Heart right ventricle (tissue), 16 donors: ENCODE measurements at regions not wholly inside any gene's neighbourhood (a gene's known extent, or its start where the extent isn't known, plus 50 kb on each side); places are given as distances from the start of the nearest gene placed in this dataset.

Source experiments
- ATAC-seq, 8 donors: fragments of 200-7000 bp; cut with Tn5 transposase; one replicate each; pipeline ENCODE4 v1.9.1; 2020; ENCODE audit warnings: mild to moderate bottlenecking in 8 of 8, moderate library complexity in 8 of 8, moderate number of reproducible peaks in 1 of 8
- DNase-seq, 2 donors: peaks; one replicate each; pipeline ENCODE4 v3.0.0-alpha.2; 2020
- H3K27ac ChIP-seq, 10 donors: fragments of 200-600 bp; sonication (generic) in 2 of 10; one replicate each; pipeline versions ENCODE4 v1.5.0 to v1.8.0; 2020 to 2022; ENCODE audit warnings: mild to moderate bottlenecking in 3 of 10
- H3K27me3 ChIP-seq, 7 donors: fragments of 200-600 bp; one replicate each; pipeline ENCODE4 v1.8.0; 2021 to 2022; ENCODE audit warnings: mild to moderate bottlenecking in 2 of 7
- H3K36me3 ChIP-seq, 9 donors: fragments of 200-600 bp; sonication (generic) in 1 of 9; one replicate each; pipeline versions ENCODE4 v1.5.0 to v1.8.0; 2020 to 2022; ENCODE audit warnings: mild to moderate bottlenecking in 2 of 9
- H3K4me1 ChIP-seq, 9 donors: fragments of 200-600 bp; sonication (generic) in 1 of 9; one replicate each; pipeline versions ENCODE4 v1.5.0 to v1.8.0; 2020 to 2022; ENCODE audit warnings: mild to moderate bottlenecking in 4 of 9
- H3K4me3 ChIP-seq, 10 donors: fragments of 200-600 bp; sonication (generic) in 2 of 10; one replicate each; pipeline versions ENCODE4 v1.5.0 to v1.8.0; 2020 to 2022; ENCODE audit warnings: mild to moderate bottlenecking in 7 of 10, moderate library complexity in 2 of 10
- H3K9me3 ChIP-seq, 11 donors: fragments of 200-600 bp in 10 of 11; sonication (generic) in 2 of 11; one replicate each; pipeline versions ENCODE4 v1.5.0 to v1.8.0; 2013 to 2022; ENCODE audit warnings: mild to moderate bottlenecking in 2 of 11, control low read depth in 1 of 11, moderate library complexity in 1 of 11
- WGBS, 2 donors: extraction: QIAGEN DNeasy Blood & Tissue Kit; methylation state at CpG; one replicate each; pipeline ENCODE4 v1.1.7; 2013; ENCODE audit warnings: inconsistent platforms in 1 of 2; 5-methylcytosine and 5-hydroxymethylcytosine counted together
- intact Hi-C, 10 donors: fragments of 100-400 bp; cut with DNase I; formaldehyde crosslinking; loops; one replicate each; pipeline versions ENCODE4 v1.11.1 to v1.14.2; 2022
- TF ChIP-seq, protein P1 (sequence below), 9 donors: fragments of 200-600 bp; sonication (generic) in 2 of 9; IDR thresholded peaks; one replicate each; pipeline versions ENCODE4 v1.5.0 to v1.8.0; 2021 to 2022; ENCODE audit warnings: antibody characterized with exemption in 9 of 9, mild to moderate bottlenecking in 5 of 9, moderate library complexity in 1 of 9
- donor health status: Arrhythmogenic right ventricular cardiomyopathy.
- donor health status: ischemic (EF 13 %, LVEDD 7.1; RV severe dilation, severe dysfunction).
- donor health status: healthy with polysubstance abuse.
- donor health status: DM: no; HTN: yes; CAD: no.
- donor health status: DM: no; HTN: no; CAD: no.
- donor health status: ischemic (EF 25% LVEDD 6.9; RV normal size, moderate dysfunction).
- donor health status: ischemic (EF 25% LVEDD 5.7; RV mildly dilated, moderate dysfunction).
- donor health status: healthy.
- donor health status: DM: yes; HTN: yes; CAD: no.
- donor health status: Ischemic cardiomyopathy.
- donor health status: ischemic (EF 35%, LVEDD 5.7; RV mildly dilated, moderate dysfunction).
- donor health status: nonischemic (EF 11% LVEDD 7.7; RV severe dilation, severe dysfunction).
- donor health status: DM: yes; HTN: yes; CAD: no.
- donor health status: PGD.
- donor health status: ischemic (EF 29% LVEDD 5.4; RV normal size, mild dysfunction).
- donor health status: nonischemic (EF 23%, LVEDD 6.1; RV moderate dilation, normal function).

DNA sequence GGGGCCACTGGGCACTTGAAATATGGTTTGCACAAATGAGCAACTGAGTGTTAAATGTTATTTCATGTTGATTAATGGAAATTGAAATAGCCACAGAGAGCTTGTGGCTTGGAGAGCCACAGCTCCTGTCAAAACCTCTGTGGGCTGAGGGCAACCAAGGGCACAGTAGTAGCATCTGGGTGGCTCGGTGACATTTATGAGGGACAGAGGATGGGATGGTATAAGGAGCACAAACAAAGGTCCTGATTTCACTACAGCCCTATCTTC lies 215.9 kb downstream of the SOX9 start:
- Histone ChIP-seq H3K4me1 (peaks cover 0 to 23% (median 17%) of the 10 kb centered on the region in 9 donors), H3K27ac (no peak overlapping the region), H3K36me3 (no peaks in the 10 kb centered on the region), H3K4me3 (no peak overlapping the region), H3K27me3 (peaks cover 0 to 52% (median 18%) of the 10 kb centered on the region in 7 donors), H3K9me3 (no peaks in the 10 kb centered on the region)
- ATAC-seq (no peak), DNase-seq (no peak)
- intact Hi-C loops, result loop anchor here in 1 of 10 donors (5.0 kb wide), 1 partner anchor 41 kb away; no protein-coding TSS in a partner anchor
- 91 to 92% methylated on average over 1 of the region's 1 CpG for WGBS, 2 donors
- TF ChIP-seq, protein P1, sequence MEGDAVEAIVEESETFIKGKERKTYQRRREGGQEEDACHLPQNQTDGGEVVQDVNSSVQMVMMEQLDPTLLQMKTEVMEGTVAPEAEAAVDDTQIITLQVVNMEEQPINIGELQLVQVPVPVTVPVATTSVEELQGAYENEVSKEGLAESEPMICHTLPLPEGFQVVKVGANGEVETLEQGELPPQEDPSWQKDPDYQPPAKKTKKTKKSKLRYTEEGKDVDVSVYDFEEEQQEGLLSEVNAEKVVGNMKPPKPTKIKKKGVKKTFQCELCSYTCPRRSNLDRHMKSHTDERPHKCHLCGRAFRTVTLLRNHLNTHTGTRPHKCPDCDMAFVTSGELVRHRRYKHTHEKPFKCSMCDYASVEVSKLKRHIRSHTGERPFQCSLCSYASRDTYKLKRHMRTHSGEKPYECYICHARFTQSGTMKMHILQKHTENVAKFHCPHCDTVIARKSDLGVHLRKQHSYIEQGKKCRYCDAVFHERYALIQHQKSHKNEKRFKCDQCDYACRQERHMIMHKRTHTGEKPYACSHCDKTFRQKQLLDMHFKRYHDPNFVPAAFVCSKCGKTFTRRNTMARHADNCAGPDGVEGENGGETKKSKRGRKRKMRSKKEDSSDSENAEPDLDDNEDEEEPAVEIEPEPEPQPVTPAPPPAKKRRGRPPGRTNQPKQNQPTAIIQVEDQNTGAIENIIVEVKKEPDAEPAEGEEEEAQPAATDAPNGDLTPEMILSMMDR (IDR thresholded peaks at IDR 0.05), result no peak

GRCh38 chr17:72338304-72338703 lies 217.5 kb downstream of the SOX9 start:
- peaks cover 0 to 60% (median 12%) of the 10 kb centered on the region in 7 donors for H3K27me3 ChIP-seq

GRCh38 chr17:72338847-72339790 lies 218.3 kb downstream of the SOX9 start:
- H3K9me3 ChIP-seq, result no peaks in the 10 kb centered on the region
- H3K27ac ChIP-seq, result peak overlapping the region in 5 of 10 donors; percentile 26 to 77 (median 75)
- peaks cover 0 to 56% (median 12%) of the 10 kb centered on the region in 7 donors for H3K27me3 ChIP-seq
- intact Hi-C loops, result loop anchor here in 1 of 10 donors (5.0 kb wide), 1 partner anchor 38 kb away; no protein-coding TSS in a partner anchor
- peaks cover 0 to 34% (median 17%) of the 10 kb centered on the region in 9 donors for H3K4me1 ChIP-seq
- no peaks in the 10 kb centered on the region for H3K36me3 ChIP-seq
- 20 to 22% methylated on average over 12 of the region's 12 CpGs for WGBS, 2 donors
- TF ChIP-seq, protein P1 (IDR thresholded peaks at IDR 0.05), result no peak
- ATAC-seq (peak; percentile 27 to 84 (median 68)), DNase-seq (peak in 1 of 2 donors; percentile 45)
- no peak overlapping the region for H3K4me3 ChIP-seq

More at GRCh38 chr17:72338304-72338703, 217.5 kb downstream of the SOX9 start:
- Histone ChIP-seq H3K9me3 (no peaks in the 10 kb centered on the region), H3K4me3 (no peak overlapping the region), H3K4me1 (peaks cover 0 to 31% (median 17%) of the 10 kb centered on the region in 9 donors), H3K27ac (peak overlapping the region in 4 of 10 donors; percentile 17 to 75 (median 62)), H3K36me3 (no peaks in the 10 kb centered on the region)
- 45 to 53% methylated on average over 2 of the region's 2 CpGs for WGBS, 2 donors
- intact Hi-C loops, result loop anchor here in 1 of 10 donors (5.0 kb wide), 1 partner anchor 39 kb away; no protein-coding TSS in a partner anchor
- DNase-seq (no peak), ATAC-seq (no peak)
- TF ChIP-seq, protein P1 (IDR thresholded peaks at IDR 0.05), result no peak

- DNase-seq, result no peak
- intact Hi-C loops, result no loop called here
- TF ChIP-seq, protein P1 (IDR thresholded peaks at IDR 0.05), result no peak
- Histone ChIP-seq H3K27me3 (peaks cover 0 to 50% (median 12%) of the 10 kb centered on the region in 7 donors), H3K36me3 (no peaks in the 10 kb centered on the region), H3K4me1 (peaks cover 0 to 34% (median 17%) of the 10 kb centered on the region in 9 donors), H3K27ac (no peak overlapping the region), H3K9me3 (no peaks in the 10 kb centered on the region), H3K4me3 (no peak overlapping the region)
- ATAC-seq, result no peak
- WGBS, 2 donors, result 69 to 70% methylated on average over 6 of the region's 6 CpGs
Observed at GRCh38 chr17:72340836-72341235, 220.0 kb downstream of the SOX9 start.
